ENCODE measurements at regions not wholly inside any gene's neighbourhood (a gene's known extent, or its start where the extent isn't known, plus 50 kb on each side); places are given as distances from the start of the nearest gene placed in this dataset.

DNA sequence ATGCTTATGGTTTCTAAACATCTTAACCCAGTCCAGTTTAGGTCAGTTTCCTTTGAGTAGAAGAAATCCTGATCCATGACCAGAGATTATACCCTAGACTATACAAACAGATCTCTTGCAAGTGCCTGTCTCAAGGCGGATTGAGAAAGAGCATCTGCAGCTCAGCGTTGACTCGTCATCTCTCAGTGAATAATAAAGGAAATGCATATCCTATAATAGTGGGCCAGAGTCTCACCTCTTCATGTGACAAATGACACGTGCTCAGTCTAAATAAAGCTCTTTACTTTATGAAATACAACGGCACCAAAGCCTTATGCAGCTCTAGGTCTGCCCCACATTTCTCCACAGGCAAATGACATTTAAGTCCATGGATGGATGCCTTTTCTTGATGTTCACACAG, 179.4 kb upstream of the NR3C1 start:
- ChIA-PET POLR2A (ENCODE audit: low non-redundant PET) (no interaction called here), CTCF (no interaction called here)
- TF ChIP-seq EZH2 (IDR thresholded peaks at IDR 0.05; ENCODE audit: borderline replicate concordance, low read depth, low read length, poor library complexity, severe bottlenecking): no peak
- TF ChIP-seq, protein P1, sequence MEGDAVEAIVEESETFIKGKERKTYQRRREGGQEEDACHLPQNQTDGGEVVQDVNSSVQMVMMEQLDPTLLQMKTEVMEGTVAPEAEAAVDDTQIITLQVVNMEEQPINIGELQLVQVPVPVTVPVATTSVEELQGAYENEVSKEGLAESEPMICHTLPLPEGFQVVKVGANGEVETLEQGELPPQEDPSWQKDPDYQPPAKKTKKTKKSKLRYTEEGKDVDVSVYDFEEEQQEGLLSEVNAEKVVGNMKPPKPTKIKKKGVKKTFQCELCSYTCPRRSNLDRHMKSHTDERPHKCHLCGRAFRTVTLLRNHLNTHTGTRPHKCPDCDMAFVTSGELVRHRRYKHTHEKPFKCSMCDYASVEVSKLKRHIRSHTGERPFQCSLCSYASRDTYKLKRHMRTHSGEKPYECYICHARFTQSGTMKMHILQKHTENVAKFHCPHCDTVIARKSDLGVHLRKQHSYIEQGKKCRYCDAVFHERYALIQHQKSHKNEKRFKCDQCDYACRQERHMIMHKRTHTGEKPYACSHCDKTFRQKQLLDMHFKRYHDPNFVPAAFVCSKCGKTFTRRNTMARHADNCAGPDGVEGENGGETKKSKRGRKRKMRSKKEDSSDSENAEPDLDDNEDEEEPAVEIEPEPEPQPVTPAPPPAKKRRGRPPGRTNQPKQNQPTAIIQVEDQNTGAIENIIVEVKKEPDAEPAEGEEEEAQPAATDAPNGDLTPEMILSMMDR (conservative IDR thresholded peaks at IDR 0.05; ENCODE audit: low read depth, low read length): no peak
- peak; percentile 25 for DNase-seq (ENCODE audit: low spot score)
- H3K36me3 ChIP-seq (ENCODE audit: insufficient read depth, low read length, poor library complexity, severe bottlenecking): no peaks in the 10 kb centered on the region
- intact Hi-C loops (cut with micrococcal nuclease; ENCODE audit: unreplicated experiment): no loop called here
- no TSS peak for BruUV-seq (replicated peaks)
- H3K27ac ChIP-seq (ENCODE audit: low read depth, low read length, poor library complexity, severe bottlenecking): no peak overlapping the region
- H3K4me3 ChIP-seq (ENCODE audit: low read depth, low read length, poor library complexity, severe bottlenecking): no peak overlapping the region
- no peaks in the 10 kb centered on the region for H3K9me3 ChIP-seq (ENCODE audit: low read depth, low read length, poor library complexity, severe bottlenecking)
- H3K27me3 ChIP-seq (replicated peaks; ENCODE audit: insufficient read depth, low read depth, low read length, poor library complexity): no peaks in the 10 kb centered on the region
- peaks cover 4% of the 10 kb centered on the region for H3K4me1 ChIP-seq (ENCODE audit: insufficient read depth, low read length, poor library complexity, severe bottlenecking)

DNA sequence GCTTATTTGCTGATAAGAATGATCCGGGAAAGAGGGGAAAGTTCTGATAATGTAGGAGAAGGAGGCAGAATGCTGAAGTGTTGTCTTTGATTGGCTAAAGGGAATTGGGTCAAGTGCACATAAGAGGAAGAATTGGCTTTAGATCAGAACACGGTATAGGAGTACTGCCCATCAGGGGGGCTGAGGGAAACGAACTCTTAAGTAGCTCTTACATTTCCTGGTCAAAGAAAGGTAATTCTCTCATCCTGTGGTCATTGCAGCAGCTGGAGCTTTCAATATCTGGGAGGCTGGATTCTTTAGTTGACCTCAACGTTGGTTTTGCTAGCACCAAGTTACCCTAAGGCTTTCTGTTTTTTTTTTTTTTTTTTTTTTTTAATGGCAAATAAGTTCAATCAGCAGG, 178.7 kb upstream of the NR3C1 start:
- Histone ChIP-seq H3K9me3 (ENCODE audit: low read depth, low read length, poor library complexity, severe bottlenecking) (no peaks in the 10 kb centered on the region), H3K4me3 (ENCODE audit: low read depth, low read length, poor library complexity, severe bottlenecking) (no peak overlapping the region), H3K36me3 (ENCODE audit: insufficient read depth, low read length, poor library complexity, severe bottlenecking) (no peaks in the 10 kb centered on the region), H3K27me3 (replicated peaks; ENCODE audit: insufficient read depth, low read depth, low read length, poor library complexity) (no peaks in the 10 kb centered on the region), H3K4me1 (ENCODE audit: insufficient read depth, low read length, poor library complexity, severe bottlenecking) (peaks cover 4% of the 10 kb centered on the region), H3K27ac (ENCODE audit: low read depth, low read length, poor library complexity, severe bottlenecking) (no peak overlapping the region)
- no peak for DNase-seq (ENCODE audit: low spot score)
- intact Hi-C loops (cut with micrococcal nuclease; ENCODE audit: unreplicated experiment): no loop called here
- ChIA-PET POLR2A (ENCODE audit: low non-redundant PET) (no interaction called here), CTCF (no interaction called here)
- no TSS peak for BruUV-seq (replicated peaks)
- no peak for TF ChIP-seq EZH2 (IDR thresholded peaks at IDR 0.05; ENCODE audit: borderline replicate concordance, low read depth, low read length, poor library complexity, severe bottlenecking)
- TF ChIP-seq, protein P1 (conservative IDR thresholded peaks at IDR 0.05; ENCODE audit: low read depth, low read length): no peak

DNA sequence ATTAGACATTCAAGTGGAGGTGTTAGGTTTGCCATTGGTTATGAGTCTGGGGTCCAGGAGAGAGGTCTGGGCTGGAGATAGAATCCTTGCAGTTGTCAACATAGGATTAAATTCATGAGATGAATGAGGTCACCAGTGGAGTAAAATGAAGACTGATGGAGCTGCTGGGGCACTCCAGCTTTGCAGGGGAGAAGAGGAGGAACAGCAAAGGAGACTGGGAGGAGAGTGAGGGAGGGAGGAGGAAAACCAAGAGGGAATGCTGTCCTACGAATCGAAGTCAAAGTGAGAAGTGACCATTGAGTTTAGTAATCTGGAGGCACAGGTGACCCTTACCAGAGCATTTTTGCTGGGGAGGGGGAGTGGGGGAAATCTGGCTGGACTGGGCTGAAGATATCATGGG, 178.2 kb upstream of the NR3C1 start:
- no peak overlapping the region for H3K4me3 ChIP-seq (ENCODE audit: low read depth, low read length, poor library complexity, severe bottlenecking)
- H3K4me1 ChIP-seq (ENCODE audit: insufficient read depth, low read length, poor library complexity, severe bottlenecking): peaks cover 8% of the 10 kb centered on the region
- H3K27me3 ChIP-seq (replicated peaks; ENCODE audit: insufficient read depth, low read depth, low read length, poor library complexity): no peaks in the 10 kb centered on the region
- ChIA-PET CTCF (no interaction called here), POLR2A (ENCODE audit: low non-redundant PET) (no interaction called here)
- no peak for TF ChIP-seq EZH2 (IDR thresholded peaks at IDR 0.05; ENCODE audit: borderline replicate concordance, low read depth, low read length, poor library complexity, severe bottlenecking)
- TF ChIP-seq, protein P1 (conservative IDR thresholded peaks at IDR 0.05; ENCODE audit: low read depth, low read length): no peak
- H3K9me3 ChIP-seq (ENCODE audit: low read depth, low read length, poor library complexity, severe bottlenecking): no peaks in the 10 kb centered on the region
- H3K36me3 ChIP-seq (ENCODE audit: insufficient read depth, low read length, poor library complexity, severe bottlenecking): no peaks in the 10 kb centered on the region
- intact Hi-C loops (cut with micrococcal nuclease; ENCODE audit: unreplicated experiment): no loop called here
- no peak for DNase-seq (ENCODE audit: low spot score)
- BruUV-seq (replicated peaks): no TSS peak
- no peak overlapping the region for H3K27ac ChIP-seq (ENCODE audit: low read depth, low read length, poor library complexity, severe bottlenecking)
